Activated effector memory CD4-positive, alpha-beta T cell treated with anti-CD3 and anti-CD28 coated beads, Interleukin-2, amount 50 U/mL, for 16 hours (primary cell): ENCODE measurements at regions not wholly inside any gene's neighbourhood (a gene's known extent, or its start where the extent isn't known, plus 50 kb on each side); places are given as distances from the start of the nearest gene placed in this dataset.

Experiments
- DNase-seq: peaks from one replicate; pipeline ENCODE4 v3.0.0-alpha.2; 2020

DNA sequence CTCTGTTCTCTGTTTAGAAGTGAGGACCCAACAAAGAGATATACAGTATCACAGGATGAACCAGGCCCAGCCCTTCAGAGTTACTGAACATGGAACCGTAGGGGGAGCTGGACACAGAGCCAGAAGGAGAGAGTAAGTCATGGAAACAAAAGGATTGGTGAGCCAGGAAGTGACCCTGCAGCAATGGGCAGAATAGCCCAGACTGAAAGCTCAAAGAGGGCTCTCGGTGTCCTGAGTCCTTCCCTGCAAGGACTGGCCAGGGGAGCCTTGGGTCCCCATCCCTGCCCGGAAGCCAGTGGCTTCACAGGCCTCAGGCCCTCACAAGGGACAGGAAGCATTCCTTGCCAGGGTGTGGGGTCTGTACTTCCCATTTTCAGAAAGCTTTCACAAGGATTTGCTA is 150.6 kb downstream of the SPATA19 start:
- DNase-seq = no peak

DNA sequence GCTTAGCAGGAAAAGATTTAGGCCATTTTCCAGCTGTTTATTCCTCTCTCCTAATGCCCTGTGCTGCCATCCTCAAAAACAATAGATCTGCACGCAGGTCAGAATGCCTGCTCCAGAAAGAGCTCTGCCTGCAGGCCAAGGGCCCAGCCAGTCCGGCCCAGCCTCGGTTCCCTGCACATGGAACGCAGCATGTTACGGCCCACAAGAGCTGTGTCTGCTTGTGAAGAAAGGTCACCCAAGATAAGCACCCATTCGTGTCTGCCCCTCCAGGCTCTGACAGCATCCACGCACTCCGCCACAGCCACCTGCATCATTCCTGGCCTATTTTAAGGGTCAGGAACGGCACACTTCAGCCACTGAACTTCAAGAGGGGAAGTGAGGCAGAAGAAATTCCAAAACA is 152.2 kb downstream of the SPATA19 start:
- no peak for DNase-seq

DNA sequence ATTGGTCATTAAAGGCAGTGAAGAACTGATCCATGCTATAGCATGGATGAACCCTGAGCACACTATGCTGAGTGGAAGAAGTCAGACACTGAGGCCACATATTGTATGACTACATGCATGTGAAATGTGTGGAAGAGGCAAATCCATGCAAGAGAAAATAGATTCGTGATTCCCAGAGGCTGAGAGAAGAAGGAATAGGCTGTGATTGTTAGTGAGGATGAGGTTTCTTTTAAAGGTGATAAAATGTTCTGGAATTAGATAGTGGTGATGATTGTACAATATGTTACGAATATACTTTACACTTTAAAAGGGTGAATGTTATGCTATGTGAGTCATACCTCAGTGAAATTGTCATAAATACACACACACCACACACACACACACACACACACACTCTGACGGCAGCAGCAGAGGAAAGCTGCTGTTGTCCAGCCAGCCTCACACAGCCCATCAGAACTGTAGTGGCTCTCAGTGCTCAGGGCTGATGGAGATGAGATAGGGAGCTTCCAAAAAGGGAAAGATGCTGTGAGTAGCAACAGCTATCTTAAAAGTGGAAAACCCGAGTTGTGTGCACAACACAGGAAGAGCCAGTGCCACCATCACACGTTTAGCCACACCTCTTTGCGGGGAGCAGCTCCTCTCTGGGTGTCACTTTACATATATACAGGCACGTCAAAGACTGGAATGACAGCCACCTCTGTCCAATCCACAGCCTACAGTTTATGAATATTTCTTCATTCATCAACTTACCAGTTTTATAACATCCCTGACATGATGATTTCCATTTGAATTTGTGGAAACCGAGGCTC is 153.0 kb downstream of the SPATA19 start:
- no peak for DNase-seq

DNA sequence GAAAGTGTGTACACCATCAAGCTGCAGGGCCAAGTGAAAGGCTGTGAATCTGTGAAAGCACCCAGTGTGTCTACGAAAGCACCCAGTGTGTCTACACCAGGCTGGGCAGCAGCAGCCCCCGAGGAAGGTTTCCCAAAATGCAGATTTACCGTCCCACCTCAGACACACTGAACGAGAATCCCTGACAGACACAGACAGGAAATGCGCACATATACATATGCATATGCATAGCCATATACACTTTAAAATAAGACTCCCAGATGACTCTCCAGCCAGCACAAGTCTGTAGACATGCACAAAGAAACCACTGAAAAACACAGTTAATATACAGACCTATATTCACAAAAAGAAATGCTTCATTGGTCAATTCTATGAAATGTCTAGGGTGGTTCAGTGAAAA is 155.5 kb upstream of the OPCML start:
- no peak for DNase-seq

DNA sequence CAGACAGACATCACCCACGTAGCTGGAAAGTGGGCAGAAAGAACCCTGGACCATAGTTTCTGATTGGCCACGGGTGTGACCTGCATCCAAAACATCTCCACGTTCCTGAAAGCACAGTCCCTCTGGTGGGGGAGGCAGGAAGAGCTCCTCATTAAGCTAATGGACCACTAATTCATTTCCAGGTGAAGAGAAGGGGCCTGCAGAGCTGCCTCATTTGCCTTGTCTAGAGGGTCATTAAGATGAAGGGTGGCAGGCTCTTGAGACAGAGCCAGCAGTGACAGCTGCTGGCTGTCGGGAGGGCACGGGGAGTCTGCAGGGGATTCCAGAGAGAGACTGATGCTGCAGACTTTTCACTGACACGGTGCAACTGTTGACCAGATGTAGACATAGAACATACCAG is 149.6 kb upstream of the OPCML start:
- DNase-seq = no peak

DNA sequence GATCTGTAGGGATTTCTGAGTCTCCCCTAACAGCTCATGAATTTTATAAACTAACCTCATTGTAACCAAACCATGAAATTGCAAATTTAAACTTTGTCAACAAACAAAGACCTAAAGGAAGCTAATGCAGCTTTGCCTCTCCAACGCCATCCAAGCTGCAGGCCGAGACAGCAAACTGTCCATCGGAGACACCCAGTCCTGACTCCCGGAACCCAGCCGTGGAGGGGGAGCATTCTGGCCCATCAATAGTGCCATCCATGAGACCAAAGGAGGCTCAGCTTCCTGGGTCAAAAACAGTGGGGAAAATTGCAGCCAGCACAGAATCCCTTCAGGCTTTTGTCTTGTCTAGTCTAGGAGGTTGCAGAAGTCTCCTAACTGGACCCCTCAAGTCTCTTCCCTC is 147.6 kb upstream of the OPCML start:
- no peak for DNase-seq

DNA sequence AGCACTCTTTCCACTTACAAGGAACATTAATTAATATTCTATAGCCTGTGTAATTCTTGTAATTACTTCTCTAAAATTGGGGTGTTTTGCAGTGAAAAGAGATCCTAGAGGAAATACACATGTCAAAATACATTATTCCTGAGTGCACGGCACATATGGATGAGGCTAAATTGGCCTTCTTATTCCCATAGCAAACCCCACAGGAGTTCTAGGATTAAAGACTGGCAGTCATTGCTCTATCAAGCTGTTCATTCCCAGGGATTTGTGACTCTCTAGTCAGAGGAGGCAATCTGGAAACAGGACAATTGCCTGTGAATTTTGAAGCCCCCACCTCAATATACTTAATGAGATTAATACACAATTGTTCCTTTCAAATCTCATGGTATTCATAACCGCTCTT is 145.9 kb upstream of the OPCML start:
- no peak for DNase-seq

DNA sequence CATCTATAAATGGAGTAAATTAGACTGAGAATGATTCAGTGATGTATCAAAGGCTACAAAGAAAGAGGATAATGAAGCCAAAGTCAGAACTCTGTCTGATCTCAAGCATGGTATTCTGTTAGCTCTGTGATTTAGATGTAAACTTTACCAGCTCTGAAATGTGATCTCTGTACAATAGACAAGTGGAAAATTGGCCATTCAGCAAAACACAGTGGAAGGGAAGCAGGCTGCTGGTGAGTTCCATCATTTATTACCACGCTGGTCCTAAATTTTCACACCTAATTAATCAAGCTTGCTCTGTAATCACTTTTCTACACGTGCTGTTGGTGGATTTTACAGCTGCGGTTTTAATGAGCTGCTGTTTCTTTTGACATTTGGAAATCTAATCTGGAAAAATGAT is 145.1 kb upstream of the OPCML start:
- DNase-seq = no peak

DNA sequence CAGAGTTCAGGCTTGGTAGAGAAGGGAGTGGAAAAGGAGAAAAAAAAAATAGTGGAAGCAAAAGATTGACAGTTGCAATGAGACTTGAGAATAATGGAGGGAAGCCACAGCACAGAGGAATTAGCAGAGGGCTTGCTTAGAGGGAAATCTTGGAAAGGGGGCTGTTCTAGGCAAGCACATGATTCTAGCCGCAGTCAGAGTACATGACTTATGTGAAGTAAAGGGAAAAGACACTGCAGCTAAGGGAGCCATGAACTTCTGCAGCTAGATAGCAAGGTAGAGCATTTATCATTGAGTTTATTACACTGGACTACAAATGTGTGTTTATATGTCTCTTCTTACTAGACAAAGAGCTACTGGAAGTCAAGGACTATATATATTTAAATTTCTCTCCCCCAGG is 144.0 kb upstream of the OPCML start:
- no peak for DNase-seq

DNA sequence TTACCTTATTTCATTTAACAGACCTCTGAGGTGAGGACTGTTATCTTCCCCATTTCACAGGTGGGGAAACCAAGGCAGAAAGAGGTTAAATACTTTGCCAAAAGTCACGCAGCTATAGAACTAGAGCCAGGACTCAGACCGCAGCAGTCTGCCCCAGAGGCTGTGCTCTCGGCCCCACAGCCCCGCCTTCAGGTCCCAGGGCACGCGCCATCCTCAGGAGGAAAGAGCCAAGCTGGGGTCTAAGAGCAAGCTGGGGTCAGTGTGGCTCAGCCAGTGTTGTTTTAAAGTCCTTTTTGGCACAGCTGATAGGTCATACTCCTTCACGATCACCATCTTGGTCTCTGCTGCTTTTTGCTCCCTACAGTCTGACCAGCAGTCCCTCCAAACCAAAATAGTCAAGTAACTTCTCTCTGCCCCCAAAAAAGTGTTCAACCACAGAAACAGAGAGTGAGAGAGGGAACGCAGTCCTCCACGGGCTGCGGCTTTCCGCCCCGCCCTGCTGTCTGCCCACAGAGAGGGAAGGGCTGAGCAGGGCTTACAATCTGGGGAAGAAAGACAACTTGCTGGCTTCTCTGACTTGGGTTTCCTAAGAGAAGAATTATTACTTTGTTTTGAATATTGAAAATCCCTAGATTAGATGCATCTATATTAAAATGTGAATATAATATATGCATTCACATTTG is 137.2 kb upstream of the OPCML start:
- no peak for DNase-seq

DNA sequence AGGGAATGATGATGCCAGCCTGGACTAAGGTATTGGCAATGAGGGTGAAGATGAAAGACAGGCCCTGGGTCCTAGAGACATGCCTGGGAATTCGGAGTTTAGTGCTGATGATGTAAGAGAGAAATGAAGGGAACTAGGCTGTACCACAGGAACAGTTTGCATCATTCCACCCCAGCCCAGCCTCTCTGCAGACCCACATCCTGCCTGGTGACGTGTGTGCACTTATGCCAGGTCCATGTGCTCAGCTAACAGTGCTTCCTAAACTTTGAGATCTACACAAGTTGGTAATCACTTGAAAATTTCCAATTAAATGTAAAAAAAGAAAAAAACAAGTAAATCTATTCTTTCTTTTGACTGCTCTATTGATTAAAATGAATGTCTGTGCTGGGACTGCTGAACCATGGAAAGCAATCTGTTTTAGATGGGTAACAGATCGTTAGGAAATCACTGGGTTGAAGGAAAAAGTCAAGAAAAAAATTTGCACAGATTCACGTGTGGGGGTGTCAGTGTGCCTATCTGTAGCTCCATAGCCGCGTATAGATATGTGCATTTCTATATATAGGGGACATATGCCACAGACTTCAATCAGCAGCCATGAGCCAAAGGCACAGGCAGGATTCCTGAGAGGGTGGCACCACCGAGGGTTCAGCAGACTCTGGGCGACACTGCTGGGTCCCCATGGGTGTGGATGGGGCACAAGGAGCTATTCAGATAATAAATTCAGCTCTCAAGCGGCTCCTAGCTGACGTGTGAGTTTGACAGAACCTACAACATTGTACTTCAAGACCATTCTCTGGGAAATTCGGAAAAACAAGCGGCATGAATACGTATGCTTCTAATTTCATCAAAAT is 131.1 kb upstream of the OPCML start:
- no peak for DNase-seq

DNA sequence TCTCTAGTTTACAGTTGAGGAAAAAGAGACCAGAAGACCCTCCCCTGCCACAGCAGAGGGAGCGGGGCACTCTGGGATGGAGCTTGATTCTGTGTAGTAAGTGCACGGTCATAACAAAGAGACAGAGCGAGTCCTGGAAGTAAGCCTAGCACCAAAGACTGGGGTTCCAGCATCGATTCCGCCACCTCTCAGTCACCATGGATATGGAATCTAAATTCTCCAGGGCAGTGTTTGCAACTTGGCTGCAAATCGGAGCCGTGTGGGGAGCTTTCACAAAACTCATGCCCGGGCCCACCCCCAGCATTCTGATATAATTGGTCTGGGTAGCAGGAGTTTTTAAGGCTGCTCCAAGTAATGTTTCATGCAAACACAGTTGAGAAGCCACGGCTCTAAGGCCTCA is 129.5 kb upstream of the OPCML start:
- DNase-seq = no peak

DNA sequence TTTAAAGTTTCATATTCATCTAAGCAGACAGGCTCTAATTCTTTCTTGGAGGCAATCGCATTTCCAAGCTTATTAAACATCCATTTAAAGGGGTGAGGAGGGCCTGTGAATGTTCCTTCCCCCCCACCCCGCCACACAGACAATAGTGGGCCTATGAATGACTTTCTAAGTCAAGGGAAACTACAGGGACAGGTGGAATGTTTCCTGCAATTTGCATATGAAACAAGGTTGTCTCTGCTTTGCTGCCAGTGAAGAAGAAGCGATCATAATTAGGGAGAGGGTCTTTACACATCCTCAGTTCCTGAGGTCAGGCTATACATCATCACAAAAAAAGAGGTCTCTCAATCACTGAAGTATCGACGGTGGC is 127.9 kb upstream of the OPCML start:
- DNase-seq = no peak

DNA sequence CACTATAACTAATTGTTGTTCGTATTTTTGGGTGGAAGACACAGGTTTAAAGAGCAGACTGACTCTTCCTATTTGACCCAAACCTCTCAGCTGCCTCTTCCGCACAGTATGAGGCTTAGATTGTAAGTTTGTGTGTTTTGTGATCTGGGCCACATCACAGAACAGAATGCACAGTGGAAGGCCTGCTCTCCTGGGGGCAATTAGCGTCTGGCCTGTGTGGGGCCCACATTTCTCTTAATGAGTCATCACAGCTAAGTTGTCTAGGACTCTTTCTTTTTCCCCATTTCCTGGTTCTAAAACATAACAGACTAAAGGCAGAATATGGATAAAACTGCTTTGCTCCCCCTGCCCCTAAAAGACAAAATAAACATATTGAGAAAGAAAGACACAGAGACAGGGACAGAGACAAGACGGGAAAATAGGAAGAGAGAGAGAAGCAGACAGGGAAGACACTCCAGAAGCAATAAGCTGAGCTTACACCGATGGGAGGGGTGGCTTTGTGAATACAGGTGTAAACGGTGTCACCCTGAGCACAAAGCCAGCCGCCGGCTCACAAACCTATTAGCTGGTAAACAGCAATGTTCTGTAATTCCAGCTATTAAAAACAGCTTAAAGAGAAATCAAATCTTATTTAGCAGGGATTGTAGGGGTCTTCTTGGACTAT is 127.4 kb upstream of the OPCML start:
- no peak for DNase-seq

DNA sequence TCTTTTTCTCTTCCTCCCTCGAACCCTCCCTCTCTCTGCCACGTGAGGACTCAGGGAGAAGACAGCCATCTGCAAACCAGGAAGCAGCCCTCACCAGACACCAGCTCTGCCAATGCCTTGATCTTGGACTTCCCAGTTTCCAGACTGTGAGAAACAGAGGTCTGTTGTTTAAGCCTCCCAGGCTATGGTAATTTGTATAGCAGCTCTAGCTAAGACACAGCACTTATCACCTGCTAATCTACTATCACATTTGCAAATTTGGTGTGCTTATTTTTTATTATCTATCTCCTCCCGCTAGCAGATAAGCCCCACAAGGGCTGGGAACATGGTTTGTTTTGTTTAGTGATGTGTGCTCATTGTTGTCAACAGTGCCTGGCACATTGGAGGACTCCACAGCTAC is 124.8 kb upstream of the OPCML start:
- DNase-seq = no peak

DNA sequence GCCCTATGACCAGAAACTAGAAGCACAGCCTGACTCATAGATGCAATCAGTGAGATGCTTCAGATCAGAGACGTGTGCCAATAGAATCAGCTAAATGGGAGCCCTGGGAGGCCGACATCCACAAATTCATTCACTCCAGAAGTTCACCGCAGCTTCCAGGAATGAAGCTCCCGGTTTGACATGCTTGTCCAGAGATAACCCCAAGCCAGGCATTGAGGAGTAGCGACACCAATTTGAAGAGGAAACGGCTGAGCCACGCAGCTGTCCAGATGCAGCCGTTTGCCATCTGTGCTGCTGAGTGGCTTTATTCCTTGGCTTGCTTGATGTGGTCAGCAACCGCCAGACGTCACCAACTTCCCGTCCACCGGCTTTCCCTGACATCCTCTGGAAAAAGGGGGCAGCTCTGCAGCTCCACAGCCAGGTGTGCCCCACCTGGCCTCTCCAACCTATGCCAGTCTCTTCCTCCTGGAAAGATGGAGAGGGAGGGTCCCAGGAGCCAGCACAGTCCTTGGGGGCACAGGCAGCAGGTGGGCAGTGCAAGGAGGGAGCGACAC is 123.9 kb upstream of the OPCML start:
- no peak for DNase-seq

DNA sequence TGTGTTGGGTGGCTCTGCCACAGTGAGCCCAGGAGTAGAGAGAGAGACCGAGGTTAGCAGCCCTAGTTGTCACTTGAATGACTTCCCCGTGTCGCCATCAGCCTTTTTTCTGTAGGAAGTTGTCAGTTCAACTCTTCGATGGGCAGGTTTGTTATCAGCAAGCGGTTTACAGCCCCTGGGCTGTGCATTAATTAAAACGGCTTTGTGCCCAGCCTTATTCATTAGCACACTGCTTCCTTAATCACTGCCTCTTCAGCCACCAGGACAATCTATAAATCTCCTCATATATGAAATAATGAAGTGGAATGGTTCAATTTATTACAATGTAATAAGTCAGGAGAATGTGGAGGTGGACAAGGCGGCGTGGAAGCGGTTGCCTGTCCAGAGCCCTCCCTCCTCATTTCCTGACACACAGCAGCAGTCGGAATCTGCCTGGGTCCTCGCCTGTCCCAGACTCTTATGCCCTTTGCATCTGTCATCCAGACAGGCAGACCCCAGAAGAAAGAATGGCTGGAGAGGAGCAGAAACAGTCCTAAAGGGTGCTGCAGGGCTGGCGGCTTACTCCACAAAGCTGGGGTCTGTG is 122.4 kb upstream of the OPCML start:
- DNase-seq = no peak

DNA sequence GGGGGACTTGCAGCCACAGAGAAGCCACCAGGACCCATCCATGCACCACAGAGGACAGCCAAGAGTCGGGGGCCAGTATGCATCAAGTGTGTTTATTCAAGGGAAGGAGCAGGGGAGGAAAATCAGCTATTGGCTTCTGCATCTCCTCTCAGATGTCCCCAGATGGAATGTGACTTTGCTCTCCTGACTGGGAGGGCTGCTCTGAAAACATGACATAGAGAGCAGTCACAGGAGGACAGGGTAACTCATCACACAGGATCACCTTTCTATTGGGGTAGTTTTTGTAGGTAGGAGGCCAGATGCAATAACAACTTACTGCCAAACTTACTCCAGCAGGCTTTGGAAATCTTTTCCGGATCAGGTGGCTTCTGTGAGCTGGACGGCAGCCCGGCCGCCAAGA is 121.0 kb upstream of the OPCML start:
- DNase-seq = no peak

DNA sequence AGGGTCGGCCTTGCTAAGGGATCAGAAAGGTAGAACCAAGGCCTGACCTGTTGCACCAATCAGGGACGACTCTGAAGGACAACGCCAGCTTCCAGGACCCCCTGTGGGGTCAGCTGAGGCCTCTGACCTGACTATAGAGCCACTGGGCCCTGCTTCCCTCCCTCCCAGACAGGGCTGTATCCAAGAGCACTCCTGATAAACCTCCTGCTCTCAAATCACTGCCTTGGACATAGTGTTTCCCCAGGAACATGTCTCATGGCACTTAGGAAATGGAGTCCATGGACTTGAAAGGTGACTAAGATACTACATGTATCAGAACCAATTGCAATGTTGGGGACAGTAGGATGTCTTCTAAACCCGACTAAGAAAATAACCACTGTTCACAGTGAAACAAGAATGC is 117.8 kb upstream of the OPCML start:
- DNase-seq = no peak

DNA sequence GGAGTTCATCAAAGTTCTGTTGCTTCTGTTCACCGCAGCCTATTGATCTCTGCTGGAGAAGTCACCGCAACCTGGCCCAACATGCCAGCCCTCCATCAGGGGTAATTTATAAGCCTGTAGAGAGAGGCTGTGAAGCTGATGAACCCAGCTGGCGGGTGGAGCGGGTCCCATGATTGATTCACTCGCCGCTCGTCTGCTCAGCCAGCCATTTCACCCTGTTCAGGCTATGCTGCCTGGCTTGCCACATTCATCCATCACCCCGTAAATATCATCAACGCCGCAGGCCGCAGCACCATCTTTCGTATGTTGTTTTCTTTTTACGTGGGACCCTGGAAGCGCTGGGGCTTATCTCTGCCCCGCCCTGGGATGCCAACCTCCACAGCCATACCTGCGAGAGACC is 116.7 kb upstream of the OPCML start:
- DNase-seq = no peak

DNA sequence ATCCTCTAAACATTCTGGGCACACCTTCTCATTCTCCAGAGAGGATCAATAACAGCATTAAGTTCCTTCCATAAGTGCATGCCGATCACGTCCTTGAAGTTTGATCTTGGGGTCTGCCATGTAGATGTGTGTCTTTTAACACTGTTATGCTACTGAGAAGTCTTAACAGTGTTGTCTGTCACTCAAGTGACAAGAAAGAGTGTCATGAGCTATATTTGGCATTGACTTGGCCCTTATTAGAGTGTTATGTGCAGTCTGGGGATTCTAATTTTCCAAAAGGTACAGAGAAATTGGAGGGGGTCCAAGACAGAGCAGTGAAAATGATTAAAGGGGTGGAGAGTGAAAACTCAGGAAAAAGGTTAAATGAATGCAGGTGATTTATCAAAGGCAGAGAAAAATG is 107.1 kb upstream of the OPCML start:
- DNase-seq = no peak

DNA sequence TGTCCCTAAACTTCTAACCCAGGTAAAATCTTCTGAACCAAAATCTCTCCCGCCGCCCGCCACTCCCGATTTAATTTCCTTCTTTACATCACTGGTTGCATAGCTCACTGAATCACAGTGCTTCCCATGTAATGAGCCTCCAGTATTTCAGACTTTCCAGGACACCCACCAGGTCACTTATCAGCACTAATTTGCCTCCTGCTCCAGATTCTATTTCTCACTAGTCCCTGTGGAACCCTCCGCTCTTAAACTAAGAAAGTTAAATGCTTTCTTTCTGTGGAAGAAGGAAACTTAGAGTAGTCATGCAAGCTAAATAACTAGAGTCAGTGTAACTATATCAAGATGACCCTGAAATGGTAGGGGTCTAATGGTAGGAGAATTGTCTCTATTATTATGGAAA is 106.6 kb upstream of the OPCML start:
- DNase-seq = no peak
